GM12892 (cell line): ENCODE measurements at regions not wholly inside any gene's neighbourhood (a gene's known extent, or its start where the extent isn't known, plus 50 kb on each side); places are given as distances from the start of the nearest gene placed in this dataset.

ENCODE experiments used
- POLR2A ChIP-seq: IDR thresholded peaks from 2 replicates; pipeline ENCODE4 v1.6.1; 2011; ENCODE audit warnings: low read depth, low read length, control low read depth
- POLR2AphosphoS5 ChIP-seq: IDR thresholded peaks from 2 replicates; pipeline ENCODE4 v1.6.1; 2011; ENCODE audit warnings: low read depth, low read length, control low read depth
- TAF1 ChIP-seq: IDR thresholded peaks from 2 replicates; pipeline ENCODE4 v1.6.1; 2011; ENCODE audit warnings: low read depth, mild to moderate bottlenecking, control low read depth, low read length, borderline replicate concordance

DNA sequence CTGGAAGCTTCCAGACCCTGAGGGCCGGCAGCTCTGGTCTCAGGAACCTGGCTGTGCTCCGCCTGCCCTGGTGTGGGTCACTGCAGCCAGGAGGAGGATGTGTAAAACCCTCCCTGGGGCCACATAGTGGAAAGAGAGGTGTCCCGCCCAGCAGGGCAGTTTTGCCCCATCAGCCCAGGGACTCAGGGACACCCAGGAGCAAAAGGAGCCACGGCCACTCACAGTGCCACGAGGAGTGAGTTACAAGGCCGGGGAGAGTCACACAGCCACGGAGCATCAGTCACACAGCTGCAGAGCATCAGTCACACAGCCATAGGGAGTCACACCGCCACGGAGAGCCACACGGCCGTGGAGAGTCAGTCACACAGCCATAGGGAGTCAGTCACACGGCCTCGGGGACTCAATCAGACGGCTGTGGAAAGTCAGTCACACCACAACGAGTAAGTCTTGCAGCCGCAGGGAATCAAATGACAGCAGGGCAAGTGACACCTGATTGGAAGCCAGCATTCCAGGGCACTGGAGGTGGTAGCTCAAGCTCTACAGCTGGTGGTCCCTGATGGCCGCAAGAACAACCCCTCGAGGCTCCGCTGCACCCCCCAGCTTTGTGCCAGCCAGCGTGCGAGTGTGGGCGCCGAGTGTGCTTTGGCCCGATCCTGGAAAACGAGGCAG lies 60.9 kb downstream of the DLL1 start:
- no peak for TF ChIP-seq POLR2A
- TF ChIP-seq POLR2AphosphoS5 = no peak
- no peak for TF ChIP-seq TAF1
